Fibroblast of peridontal ligament (primary cell): ENCODE measurements at regions not wholly inside any gene's neighbourhood (a gene's known extent, or its start where the extent isn't known, plus 50 kb on each side); places are given as distances from the start of the nearest gene placed in this dataset.

Experiments used
- DNase-seq: peaks from one replicate; pipeline ENCODE4 v3.0.0-alpha.2; 2010; ENCODE audit errors: extremely low read depth

DNA sequence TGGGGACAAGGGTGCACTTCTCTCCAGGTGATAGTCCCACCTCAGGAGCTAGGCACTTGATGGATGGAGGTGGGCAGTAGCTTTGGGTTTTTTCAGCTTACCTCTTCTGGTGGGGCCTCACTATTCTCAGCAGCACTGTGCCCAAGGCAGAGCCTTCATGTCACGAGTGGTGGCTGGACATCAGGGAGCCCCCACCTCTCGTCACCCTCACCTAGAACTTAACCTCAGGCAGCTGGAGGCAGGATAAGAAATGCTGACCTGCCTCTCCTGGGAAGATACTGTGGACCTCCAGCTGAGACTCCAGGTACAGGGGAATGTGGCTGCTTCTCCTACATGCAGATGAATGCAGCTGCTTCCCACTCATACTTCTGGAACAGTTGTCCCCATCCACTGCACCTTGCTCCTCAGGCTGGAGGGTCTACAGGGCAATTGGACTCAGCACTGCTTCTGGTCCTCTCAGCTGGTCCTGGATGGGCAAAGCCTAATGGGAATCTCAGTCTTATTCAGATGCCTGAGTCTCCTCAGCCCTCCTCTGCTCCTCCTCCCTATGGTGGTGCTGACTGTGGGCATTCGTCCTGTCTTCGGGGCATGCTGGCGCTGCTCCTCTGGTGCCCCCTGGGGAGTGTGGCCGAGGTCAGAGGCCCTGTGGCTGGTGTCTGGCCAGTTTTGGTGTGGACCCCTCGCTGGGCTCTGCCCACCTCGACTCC lies 129.9 kb downstream of the KLF13 start:
- DNase-seq, result no peak

DNA sequence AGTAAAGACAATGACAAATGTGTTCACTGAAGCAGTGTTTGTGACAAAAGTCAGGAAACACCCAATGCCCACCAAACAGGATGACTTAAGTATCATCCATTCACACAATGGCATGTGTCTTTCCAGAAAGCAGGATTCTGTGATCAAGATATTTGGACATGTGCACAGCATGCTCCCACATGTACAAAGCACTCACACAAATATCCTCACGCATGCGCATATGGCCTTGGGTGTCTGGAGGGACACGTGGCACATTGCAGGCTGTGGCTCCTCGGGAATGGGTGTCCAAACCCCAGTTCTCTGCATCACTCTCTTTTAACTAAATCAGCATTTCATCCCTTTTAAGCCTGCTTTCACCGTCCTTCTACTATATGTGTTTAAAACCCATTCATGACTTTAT lies 130.5 kb downstream of the KLF13 start:
- no peak for DNase-seq

GRCh38 chr15:31457631-31458526 lies 131.2 kb downstream of the KLF13 start:
- peak; percentile 77 for DNase-seq

GRCh38 chr15:31458596-31459399 lies 132.2 kb downstream of the KLF13 start:
- no peak for DNase-seq

- no peak for DNase-seq
Measured at GRCh38 chr15:31459400-31459748, 132.7 kb downstream of the KLF13 start.

GRCh38 chr15:31461375-31461774 lies 134.7 kb downstream of the KLF13 start:
- no peak for DNase-seq

- DNase-seq, result no peak
Measured at GRCh38 chr15:31461911-31462480, 135.4 kb downstream of the KLF13 start.

GRCh38 chr15:31463521-31464102 lies 137.0 kb downstream of the KLF13 start:
- DNase-seq, result no peak

GRCh38 chr15:31464216-31465082 lies 137.8 kb downstream of the KLF13 start:
- DNase-seq, result no peak

DNA sequence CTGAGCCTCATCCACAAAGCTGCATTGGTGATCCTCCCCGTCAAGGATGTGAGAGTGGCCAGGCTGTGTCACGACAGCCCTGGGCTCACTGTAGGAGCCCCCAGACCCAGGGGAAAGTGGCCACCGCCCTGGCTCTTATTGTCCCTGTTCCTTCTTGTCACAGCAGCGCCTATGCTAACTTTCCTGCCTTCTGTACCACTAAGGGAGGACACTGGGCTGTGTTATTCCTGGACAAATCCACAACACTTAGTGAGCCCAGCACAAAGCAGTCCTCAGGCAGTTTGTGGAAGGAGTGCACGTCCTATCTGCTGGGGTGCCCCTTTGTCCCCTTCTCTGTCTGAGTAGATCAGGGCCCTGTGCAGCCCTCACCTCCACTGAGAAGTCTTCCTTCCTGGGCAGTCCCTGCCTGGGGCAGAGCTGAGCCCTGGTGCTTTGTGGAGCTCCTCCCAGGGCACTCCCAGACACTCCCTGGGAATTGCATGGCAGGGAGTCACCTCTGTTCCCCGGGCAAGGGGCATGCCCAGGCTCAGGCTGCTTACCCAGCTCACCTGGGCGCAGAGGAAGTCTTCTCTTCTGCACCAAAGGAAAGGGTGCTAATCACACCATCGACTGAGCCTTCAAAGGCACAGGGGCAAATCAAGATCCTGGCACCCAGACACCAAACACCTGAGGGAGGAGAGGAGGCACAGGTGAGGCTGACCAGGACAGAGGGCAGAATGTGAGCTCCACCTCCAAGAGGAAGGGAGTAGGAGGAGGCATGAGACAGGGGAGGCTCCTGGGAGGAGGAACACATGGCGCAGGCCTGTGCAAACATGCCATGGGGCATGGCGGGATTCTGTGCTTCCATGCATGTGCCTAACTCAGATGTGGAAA lies 138.7 kb downstream of the KLF13 start:
- DNase-seq, result no peak

DNA sequence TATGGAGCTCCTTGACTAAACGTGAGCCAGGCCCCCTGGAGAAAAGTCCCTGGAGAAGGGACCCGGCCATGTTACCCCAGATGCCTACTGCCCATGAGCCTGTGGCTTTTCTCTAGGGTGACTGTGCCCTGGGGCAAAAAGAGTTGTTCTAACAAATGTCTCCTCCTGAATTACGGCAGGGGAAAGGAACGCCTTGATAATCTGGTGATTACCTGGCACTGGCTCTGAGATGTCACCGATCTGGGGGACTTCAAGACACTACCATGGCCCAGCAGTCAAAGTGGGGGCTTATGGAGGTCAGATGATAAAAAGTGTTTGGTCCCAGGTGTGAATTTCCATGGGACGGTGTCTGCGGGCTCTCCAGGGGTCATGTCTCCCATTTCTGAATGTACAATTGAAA lies 140.7 kb downstream of the KLF13 start:
- no peak for DNase-seq

DNA sequence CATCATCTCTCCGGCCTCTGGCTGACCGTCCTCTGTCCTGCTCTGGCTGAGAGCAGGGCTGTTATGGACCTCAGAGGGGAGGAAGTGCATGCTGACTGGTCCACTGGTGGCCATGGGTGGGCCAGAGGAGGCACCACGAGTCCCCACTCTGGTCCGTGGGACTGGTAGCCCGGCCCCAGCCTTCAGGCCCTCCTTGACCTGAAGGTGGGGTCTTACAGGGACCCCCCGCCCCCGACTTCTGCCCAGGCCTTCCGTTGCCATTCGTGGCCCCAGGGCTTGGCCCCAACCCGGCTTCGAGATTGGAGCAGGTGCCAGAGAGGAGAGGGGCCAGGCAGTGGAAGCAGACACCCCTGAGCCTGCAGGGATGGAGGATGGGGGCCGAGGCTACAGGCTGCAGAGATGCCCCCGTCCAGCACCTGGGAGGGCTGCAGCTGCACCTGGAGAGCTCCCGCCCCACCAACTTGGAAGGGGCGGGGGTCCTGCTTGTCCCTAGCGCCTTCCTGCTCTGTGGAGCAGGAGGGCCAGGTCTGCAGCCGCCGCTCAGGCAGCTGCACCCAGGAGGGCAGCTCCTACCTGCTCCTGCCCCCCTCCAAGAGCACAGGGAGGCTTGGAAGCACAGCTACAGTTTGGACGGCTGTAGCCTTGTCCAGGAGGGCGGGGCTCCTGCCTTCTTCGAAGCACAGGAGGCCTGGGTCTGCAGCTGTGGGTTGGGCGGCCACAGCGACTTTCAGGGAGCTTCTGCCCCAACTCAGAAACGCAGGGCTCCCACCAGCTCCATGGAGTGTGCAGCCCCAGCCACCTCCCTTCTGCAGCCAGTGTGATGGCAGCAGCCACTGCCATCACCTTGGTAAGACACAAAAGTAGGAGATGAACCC lies 142.5 kb downstream of the KLF13 start:
- DNase-seq, result no peak

DNA sequence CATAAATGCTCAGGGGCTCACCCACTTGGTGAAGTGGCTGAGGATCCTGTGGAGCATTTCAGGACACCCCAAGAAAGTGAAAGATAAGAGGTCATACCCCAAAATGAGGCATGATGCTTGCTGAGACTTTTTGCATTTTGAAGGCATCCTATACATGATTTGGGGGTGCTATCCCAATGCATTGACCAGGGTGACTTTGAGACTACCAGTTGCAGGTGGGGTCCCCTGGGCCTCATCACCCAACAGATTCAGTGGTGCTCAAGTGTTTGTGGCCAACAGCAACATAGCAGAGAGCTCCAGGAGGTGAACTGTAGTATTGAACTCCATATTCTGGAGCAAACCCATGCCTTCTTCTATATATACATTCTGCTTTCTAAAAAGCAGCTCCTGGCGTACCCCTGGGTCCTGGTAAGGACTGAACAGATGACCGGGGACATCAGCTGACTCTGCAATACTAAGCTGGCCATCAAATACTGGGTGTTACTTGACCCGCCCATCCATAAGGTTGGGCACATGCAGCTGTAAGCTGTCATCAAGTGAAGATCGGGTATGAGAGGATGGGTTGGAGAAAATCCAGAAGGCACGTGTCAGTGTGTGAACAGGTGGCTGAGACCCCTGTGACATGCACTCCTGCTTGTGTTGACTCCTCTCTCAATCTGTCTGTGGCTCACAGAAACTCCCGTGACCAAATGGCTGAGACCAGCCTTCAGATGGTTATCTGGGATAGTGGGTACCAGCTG lies 143.3 kb downstream of the KLF13 start:
- DNase-seq, result no peak

GRCh38 chr15:31470756-31471155 lies 144.1 kb downstream of the KLF13 start:
- no peak for DNase-seq

DNA sequence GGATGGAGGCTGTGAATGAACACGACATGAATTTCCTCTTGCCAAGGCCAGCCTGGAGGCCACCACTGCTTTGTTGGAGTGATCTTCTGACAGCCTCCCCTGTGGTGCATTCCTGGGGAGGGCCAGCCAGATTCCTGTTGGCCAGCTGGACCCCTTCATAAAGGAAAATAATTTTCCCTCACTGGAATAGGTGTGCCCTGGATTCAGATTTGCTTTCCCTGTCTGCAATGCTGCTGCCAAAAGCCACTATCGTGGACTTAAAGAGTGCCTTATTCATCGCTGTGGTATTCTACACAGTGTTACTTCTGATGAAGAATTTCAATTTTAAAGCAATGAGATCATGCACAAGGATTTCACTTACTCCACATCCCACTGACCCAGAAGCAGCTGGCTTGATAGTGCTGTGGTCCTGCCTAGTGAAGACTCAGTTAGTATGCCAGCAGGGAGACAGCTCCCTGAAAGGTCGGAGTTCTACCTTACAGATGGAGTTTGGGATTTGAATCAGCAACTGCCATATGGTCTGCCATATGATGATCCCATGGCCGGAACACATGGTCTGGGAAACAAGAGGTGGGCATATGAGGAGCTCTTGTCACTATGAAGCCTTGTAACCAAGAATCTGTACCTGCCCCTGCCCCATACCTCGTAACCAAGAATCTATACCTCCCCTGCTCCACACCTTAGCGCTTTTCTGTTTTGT lies 145.2 kb downstream of the KLF13 start:
- DNase-seq, result peak; percentile 92

DNA sequence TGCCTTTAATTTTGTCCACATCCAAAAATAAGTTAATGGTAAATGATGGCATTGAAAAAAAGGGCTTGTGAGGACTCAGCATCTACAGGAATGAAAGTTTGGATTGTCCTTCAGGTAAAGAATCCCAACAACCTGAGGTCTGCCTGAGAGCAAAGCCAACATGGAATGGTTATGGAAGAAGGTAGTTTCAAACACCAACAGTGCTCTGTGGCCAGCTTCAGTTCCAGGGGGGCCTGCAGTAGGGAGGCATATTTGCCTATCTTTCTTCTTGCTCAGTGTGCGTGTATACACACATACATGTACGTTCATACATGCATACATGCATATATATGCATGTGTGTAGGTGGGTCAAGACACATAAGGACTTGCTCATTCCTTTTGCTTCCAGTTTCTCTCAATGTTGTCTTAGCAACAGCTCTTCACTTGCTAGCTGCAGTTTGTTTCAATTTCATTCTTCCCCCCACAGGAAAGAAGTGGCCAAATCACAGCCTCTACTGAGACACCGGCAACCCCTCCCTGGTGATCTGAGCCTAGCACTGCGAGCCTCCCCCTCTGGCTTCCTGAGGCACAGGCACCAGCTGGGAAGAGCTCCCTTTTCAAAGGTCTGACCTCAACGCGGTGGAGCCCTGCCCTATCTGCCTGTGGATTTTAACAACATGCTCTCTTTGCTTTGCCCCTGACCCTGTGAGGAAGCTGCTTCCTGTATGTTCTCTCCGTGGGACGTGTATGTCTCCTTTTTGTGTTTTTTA lies 146.2 kb downstream of the KLF13 start:
- DNase-seq, result peak; percentile 69
